Stimulated activated CD4-positive, alpha-beta T cell treated with anti-CD3 and anti-CD28 coated beads, Interleukin-4, amount 100 ng/mL, for 48 hours (primary cell): ENCODE measurements at regions not wholly inside any gene's neighbourhood (a gene's known extent, or its start where the extent isn't known, plus 50 kb on each side); places are given as distances from the start of the nearest gene placed in this dataset.
"Not testable (repeated sequence)": the region's sequence is repeated elsewhere in the genome, so short reads cannot be mapped to it uniquely, and the experiment has no call there.

ENCODE experiments used
- DNase-seq, 2 donors: peaks; one replicate each; pipeline ENCODE4 v3.0.0-alpha.2; 2020; ENCODE audit warnings: low read depth in 2 of 2

- DNase-seq: no peak
Observed at GRCh38 chr1:164137273-164137925, 421.6 kb upstream of the PBX1 start.

DNA sequence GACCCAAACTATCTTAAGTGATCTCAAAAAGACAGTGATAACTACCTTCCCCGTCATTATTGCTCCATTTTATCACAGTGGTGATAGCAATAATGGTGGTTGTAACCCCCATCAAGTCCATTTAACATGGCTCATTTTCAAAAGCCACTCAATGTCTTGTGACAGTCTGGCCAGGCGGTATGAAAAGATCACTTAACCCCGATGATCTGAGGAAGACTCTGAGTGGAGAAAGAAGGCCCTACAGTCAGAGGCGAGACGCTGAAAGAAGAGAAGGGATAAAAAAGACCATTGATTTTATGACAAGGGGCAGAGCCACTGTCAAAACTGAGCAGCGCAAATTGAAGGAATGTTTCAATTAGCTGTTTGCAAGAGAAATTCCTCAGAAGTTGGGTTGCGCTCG, 417.2 kb upstream of the PBX1 start:
- no peak for DNase-seq

- DNase-seq: no peak
Observed at GRCh38 chr1:164154622-164155021, 404.4 kb upstream of the PBX1 start.

DNA sequence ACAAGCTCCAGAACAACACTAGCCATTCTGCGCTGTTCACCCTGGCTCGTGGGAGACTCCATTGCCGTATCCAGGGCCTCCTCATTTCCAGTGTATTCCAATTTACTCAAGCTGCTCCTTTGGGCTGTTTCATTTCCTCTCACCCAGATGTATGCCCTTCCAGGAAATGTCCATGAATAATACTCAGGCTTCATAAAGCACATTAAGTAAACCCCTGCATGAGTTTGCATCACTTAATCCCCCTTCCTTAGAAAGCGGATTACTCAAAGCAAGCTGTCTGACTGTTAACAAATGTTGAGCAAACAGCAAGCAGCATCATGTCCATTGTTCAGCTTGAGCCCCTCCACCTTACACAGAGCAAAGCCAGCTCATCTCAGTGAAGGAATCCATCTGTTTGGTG, 403.6 kb upstream of the PBX1 start:
- DNase-seq: no peak

GRCh38 chr1:164163289-164163849, 395.6 kb upstream of the PBX1 start:
- no peak for DNase-seq

- no peak for DNase-seq
Observed at GRCh38 chr1:164165466-164165865, 393.5 kb upstream of the PBX1 start.

GRCh38 chr1:164166454-164166853, 392.5 kb upstream of the PBX1 start:
- not testable (repeated sequence) for DNase-seq

DNA sequence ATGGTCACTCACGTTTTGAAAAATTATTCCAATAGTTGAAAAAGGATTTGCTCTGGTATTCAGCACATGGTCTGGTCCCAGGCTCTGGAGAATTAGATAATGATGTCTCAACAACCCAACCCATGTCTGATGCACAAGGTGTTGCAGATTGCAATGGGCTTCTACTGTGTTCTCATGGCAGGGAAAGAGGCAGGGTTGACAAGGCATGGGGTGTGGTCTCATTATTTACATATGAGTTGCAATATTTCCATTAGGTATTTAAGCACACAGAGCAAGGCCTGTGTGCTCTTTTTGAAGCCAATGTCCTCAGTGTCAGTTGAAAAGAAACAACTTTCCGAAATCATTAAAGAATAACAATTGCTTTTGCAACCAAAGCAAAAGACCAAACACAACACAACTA, 381.9 kb upstream of the PBX1 start:
- DNase-seq: no peak

DNA sequence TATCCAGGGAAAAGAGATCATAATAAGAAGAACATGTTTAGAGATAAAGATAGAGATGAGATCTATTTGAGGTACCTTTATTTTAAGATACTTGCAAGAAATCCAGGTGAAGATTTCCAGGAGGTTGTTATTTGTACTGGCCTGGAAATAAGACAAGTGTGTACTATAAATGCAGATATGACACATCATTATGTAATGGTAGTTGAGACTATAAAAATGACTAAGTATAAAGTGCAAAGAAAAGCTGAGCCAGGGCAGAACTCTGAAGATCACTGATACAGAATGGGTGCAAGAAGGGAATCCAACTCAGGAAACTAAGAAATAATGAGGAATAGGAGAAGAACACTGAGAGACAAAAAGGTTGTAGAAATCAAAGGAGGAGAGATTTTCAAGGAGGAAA, 378.2 kb upstream of the PBX1 start:
- no peak for DNase-seq

GRCh38 chr1:164183854-164184635, 374.9 kb upstream of the PBX1 start:
- no peak for DNase-seq

GRCh38 chr1:164186881-164187280, 372.1 kb upstream of the PBX1 start:
- no peak for DNase-seq

DNA sequence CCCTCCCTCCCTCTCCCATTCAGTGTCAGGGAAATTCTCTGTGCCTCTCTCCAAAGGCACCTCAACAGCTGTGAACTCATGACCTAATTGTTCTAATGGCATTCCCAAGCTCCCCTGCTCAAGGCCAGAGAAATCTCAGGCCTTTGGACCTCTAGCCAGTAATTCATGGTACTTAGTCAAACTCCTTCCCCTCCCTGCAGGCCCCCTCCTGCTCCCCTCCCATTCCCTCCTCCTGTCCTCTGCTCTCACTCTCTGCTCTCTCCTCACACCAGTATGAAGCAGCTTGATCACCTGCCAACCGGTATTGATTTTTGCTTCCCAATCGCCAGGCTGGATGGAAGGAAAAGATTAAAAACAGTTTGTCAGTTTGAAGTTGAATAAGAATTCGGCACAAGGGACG, 370.5 kb upstream of the PBX1 start:
- no peak for DNase-seq

DNA sequence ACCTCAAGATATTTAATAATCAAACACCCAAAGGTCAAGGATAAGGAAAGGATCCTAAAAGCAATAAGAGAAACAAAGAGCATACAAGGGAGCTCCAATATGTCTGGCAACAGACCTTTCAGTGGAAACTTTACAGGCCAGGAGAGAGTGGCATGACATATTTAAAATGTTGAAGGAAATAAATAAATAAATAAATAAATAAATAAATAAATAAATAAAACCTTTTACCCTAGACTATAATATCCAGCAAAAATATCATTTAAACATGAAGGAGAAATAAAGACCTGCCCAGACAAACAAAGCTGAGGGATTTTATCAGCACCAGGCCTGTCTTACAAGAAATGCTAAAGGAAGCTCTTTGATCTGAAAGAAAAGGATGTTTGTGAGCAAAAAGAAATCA, 367.8 kb upstream of the PBX1 start:
- no peak for DNase-seq

GRCh38 chr1:164210211-164210739, 348.7 kb upstream of the PBX1 start:
- DNase-seq: no peak

DNA sequence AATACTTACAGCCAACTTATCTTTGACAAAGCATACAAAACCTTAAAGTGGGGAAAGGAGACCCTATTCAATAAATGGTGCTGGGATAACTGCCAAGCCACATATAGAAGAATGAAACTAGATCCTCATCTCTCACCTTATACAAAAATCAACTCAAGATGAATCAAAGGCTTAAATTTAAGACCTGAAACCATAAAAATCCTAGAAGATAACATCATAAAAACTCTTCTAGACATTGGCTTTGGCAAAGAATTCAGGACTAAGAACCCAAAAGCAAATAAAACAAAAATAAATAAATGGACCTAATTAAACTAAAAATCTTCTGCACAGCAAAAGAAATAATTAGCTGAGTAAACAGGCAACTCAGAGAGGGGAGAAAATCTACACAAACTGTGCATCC, 335.6 kb upstream of the PBX1 start:
- DNase-seq: no peak

DNA sequence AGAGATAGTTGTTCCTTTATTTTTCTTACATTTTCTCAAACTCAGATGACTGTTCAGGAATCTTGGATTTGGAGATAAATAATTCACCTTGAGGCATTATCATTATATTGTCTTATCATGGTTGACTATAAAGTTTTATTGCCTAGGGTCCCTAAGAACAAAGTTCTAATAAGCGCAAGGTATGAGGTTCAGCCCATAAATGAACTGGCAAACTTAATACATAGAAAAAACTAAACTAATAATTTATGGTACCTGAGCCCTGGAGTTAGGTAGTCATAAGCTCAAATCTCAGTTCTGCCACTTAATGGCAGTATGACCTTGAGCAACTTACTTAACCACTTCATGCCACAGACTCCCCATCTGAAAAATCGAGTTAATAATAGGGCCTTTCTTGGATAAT, 334.0 kb upstream of the PBX1 start:
- DNase-seq: no peak

- no peak for DNase-seq
Observed at GRCh38 chr1:164226977-164227376, 332.0 kb upstream of the PBX1 start.

DNA sequence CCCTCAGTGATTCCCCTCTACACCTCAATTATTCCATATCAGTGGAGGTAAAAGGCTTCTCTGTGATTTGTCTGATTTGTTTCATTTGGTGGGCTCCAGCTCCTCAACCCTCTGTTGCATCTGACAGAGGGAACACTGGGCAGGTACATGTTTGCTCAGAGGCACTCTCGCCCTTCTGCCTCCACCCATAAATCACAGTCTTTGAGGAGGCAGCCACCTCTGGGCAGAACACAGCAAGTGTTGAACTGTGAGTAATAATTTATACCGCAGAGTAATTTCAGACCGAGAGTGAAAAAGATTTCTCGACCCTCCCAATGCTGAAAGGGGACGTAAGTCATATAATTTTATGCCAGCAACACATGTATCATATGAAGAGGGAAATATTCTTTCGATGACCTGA, 330.1 kb upstream of the PBX1 start:
- no peak for DNase-seq

- DNase-seq: no peak
Observed at GRCh38 chr1:164233149-164233548, 325.8 kb upstream of the PBX1 start.

DNA sequence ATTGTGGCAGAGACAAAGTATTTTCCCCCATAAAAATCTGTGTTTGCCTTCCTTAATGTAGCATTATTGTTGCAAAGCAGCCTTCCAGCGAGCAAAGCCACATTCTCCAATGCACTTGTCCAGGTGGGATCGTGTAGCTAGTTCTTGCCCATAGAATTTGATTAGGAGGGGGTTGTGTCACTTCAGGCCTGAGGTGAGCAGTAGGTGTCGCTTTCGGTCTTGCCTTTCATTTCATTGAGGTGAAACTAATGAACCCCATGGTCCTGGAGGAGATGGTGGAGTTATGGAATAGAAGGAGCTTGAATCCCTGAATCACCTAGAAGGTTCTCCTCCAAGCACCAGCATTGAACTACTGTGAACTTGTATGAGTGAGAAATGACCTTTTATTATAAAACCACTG, 318.9 kb upstream of the PBX1 start:
- DNase-seq: no peak

GRCh38 chr1:164250365-164250764, 308.6 kb upstream of the PBX1 start:
- DNase-seq: no peak

DNA sequence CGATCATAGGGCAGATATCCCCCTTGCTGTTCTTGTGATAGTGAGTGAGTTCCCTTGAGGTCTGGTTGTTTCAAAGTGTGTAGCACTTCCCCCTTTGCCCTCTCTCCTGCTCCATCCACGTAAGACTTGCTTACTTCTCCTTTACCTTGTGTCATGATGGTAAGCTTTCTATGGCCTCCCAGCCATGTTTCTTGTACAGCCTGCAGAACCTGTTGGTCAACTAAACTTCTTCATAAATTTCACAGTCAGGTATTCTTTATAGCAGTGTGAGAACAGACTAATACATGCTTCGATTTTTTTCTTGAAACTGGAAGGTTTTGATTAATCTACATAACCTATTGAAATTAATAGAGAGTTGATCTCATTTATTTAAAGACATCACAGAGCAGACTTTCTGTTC, 302.5 kb upstream of the PBX1 start:
- DNase-seq: no peak

GRCh38 chr1:164261691-164262240, 297.2 kb upstream of the PBX1 start:
- DNase-seq: no peak
